ENCODE measurements at regions not wholly inside any gene's neighbourhood (a gene's known extent, or its start where the extent isn't known, plus 50 kb on each side); places are given as distances from the start of the nearest gene placed in this dataset.

DNA sequence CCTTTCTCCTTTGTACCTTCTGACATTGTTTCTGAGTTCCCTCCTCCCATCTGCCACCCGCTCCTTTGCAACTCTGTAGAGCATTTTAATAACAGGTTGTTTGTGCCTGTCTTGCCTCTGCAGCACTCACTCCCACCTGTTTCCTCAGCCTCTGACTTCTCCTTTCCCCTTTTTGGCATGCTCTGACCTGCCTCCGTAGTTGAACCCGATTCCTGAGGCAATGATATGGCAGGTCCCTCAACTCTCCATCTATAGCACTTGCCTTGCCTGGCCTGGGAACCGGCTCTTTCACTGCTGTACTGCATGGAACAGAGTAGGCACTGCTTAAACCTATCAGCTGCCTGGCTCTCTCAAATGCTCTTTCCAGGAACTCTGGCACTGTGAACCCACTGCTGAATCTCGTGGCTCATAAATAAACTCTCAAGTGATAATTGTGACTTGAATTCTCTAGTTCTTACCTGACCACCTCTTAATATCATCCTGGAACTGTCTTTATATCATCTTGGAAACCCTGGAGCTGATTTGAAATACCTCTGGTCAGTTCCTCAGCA lies 50.3 kb downstream of the UTRN start:
- Histone ChIP-seq H3K27me3 (ENCODE audit: insufficient read depth, low read length, poor library complexity, severe bottlenecking) (no peaks in the 10 kb centered on the region), H3K4me3 (ENCODE audit: low read length) (peak overlapping the region; percentile 31), H3K9me3 (ENCODE audit: low read length) (no peaks in the 10 kb centered on the region), H3K4me1 (ENCODE audit: insufficient read depth, low read length) (peaks cover 39% of the 10 kb centered on the region), H3K27ac (ENCODE audit: low read depth, low read length) (no peak overlapping the region), H3K36me3 (ENCODE audit: insufficient read depth, low read length) (no peaks in the 10 kb centered on the region)
- no peak for DNase-seq
- Mint-ChIP-seq H3K27ac (peak overlapping the region; percentile 79 to 99 (median 97)), H3K9me3 (no peaks in the 10 kb centered on the region), H3K27me3 (no peaks in the 10 kb centered on the region), H3K4me3 (peak overlapping the region; percentile 66 to 88 (median 78)), H3K4me1 (peaks cover 60 to 80% (median 62%) of the 10 kb centered on the region in 3 donors), H3K36me3 (no peaks in the 10 kb centered on the region)
- ChIA-PET CTCF (interaction anchor here (1.3 to 1.5 kb wide), 2 partner anchors 18 to 121 kb away, joined by 3 to 5 read pairs; no protein-coding TSS in a partner anchor), POLR2A (no interaction called here)

- Histone ChIP-seq H3K4me1 (ENCODE audit: insufficient read depth, low read length) (peaks cover 39% of the 10 kb centered on the region), H3K9me3 (ENCODE audit: low read length) (no peaks in the 10 kb centered on the region), H3K27me3 (ENCODE audit: insufficient read depth, low read length, poor library complexity, severe bottlenecking) (no peaks in the 10 kb centered on the region), H3K27ac (ENCODE audit: low read depth, low read length) (no peak overlapping the region), H3K4me3 (ENCODE audit: low read length) (peak overlapping the region; percentile 31), H3K36me3 (ENCODE audit: insufficient read depth, low read length) (no peaks in the 10 kb centered on the region)
- Mint-ChIP-seq H3K4me3 (peak overlapping the region; percentile 66 to 88 (median 78)), H3K27me3 (no peaks in the 10 kb centered on the region), H3K9me3 (no peaks in the 10 kb centered on the region), H3K36me3 (no peaks in the 10 kb centered on the region), H3K27ac (peak overlapping the region; percentile 79 to 99 (median 97)), H3K4me1 (peaks cover 60 to 86% (median 68%) of the 10 kb centered on the region in 3 donors)
- DNase-seq, result peak in 2 of 5 donors; percentile 32 to 57
- CTCF ChIA-PET, result interaction anchor here (1.5 kb wide), 1 partner anchor 18 kb away, joined by 5 read pairs; no protein-coding TSS in a partner anchor
- POLR2A ChIA-PET, result interaction anchor here (0.6 kb wide), 2 partner anchors 319 to 1275 kb away, joined by 3 to 11 read pairs; no protein-coding TSS in a partner anchor
These were observed 50.8 kb downstream of the UTRN start for GRCh38 chr6:144335914-144336313.

GRCh38 chr6:144336900-144337299 lies 51.8 kb downstream of the UTRN start:
- CTCF ChIA-PET, result no interaction called here
- H3K36me3 Mint-ChIP-seq, result no peaks in the 10 kb centered on the region
- H3K4me3 ChIP-seq (ENCODE audit: low read length), result no peak overlapping the region
- no peaks in the 10 kb centered on the region for H3K27me3 Mint-ChIP-seq
- no peaks in the 10 kb centered on the region for H3K9me3 Mint-ChIP-seq
- H3K27ac Mint-ChIP-seq, result peak overlapping the region; percentile 47 to 98 (median 84)
- H3K4me1 Mint-ChIP-seq, result peaks cover 69 to 87% (median 78%) of the 10 kb centered on the region in 3 donors
- no peak overlapping the region for H3K27ac ChIP-seq (ENCODE audit: low read depth, low read length)
- peaks cover 46% of the 10 kb centered on the region for H3K4me1 ChIP-seq (ENCODE audit: insufficient read depth, low read length)
- H3K4me3 Mint-ChIP-seq, result peak overlapping the region in 1 of 7 donors; percentile 51
- DNase-seq, result no peak
- H3K36me3 ChIP-seq (ENCODE audit: insufficient read depth, low read length), result no peaks in the 10 kb centered on the region
- no peaks in the 10 kb centered on the region for H3K9me3 ChIP-seq (ENCODE audit: low read length)
- POLR2A ChIA-PET, result no interaction called here
- no peaks in the 10 kb centered on the region for H3K27me3 ChIP-seq (ENCODE audit: insufficient read depth, low read length, poor library complexity, severe bottlenecking)

GRCh38 chr6:144338474-144338873 lies 53.3 kb downstream of the UTRN start:
- CTCF ChIA-PET, result interaction anchor here (0.5 kb wide), 1 partner anchor 144 kb away, joined by 3 read pairs; no protein-coding TSS in a partner anchor
- H3K36me3 ChIP-seq (ENCODE audit: insufficient read depth, low read length), result no peaks in the 10 kb centered on the region
- H3K27me3 ChIP-seq (ENCODE audit: insufficient read depth, low read length, poor library complexity, severe bottlenecking), result no peaks in the 10 kb centered on the region
- no peak overlapping the region for H3K27ac ChIP-seq (ENCODE audit: low read depth, low read length)
- DNase-seq, result no peak
- H3K27me3 Mint-ChIP-seq, result no peaks in the 10 kb centered on the region
- no peak overlapping the region for H3K4me3 Mint-ChIP-seq
- no peak overlapping the region for H3K4me3 ChIP-seq (ENCODE audit: low read length)
- no peaks in the 10 kb centered on the region for H3K36me3 Mint-ChIP-seq
- peaks cover 77 to 93% (median 89%) of the 10 kb centered on the region in 3 donors for H3K4me1 Mint-ChIP-seq
- H3K9me3 ChIP-seq (ENCODE audit: low read length), result no peaks in the 10 kb centered on the region
- POLR2A ChIA-PET, result no interaction called here
- no peaks in the 10 kb centered on the region for H3K9me3 Mint-ChIP-seq
- H3K4me1 ChIP-seq (ENCODE audit: insufficient read depth, low read length), result peaks cover 61% of the 10 kb centered on the region
- H3K27ac Mint-ChIP-seq, result peak overlapping the region in 6 of 8 donors; percentile 4 to 77 (median 50)

DNA sequence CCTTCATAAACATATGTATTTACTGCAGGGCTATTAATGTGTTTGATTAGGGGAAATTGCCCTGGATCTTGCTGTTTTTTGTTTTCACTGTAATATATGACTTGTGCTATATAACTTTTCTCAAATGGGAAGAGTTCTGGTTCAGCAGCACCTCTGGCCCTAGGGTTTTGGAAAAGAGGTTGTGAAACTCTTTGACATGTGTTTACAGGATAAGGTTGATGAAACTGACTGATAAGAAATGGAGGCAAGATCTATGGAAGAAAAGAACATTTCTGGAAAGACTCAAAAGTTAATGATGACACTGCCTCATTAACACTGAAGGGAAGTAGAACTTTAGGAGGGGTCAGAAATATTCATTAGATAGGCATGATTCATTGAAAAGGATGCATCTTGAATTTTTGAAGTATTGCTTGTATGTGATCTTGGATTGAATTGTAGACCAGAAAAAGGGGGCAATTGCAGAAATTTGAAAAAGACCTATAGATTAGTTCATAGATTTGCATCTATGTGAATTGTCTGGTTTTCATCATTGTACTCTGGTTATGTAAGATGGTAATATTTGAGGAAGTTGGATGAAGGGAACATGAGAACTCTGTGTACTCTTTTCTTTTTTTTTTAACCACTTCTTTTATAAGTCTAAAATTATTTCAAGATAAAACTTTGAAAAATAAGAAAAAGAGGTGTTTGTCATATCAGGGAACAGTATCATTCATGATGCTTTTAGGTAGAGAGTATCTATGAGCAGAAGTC lies 54.0 kb downstream of the UTRN start:
- H3K4me1 ChIP-seq (ENCODE audit: insufficient read depth, low read length), result peaks cover 57% of the 10 kb centered on the region

DNA sequence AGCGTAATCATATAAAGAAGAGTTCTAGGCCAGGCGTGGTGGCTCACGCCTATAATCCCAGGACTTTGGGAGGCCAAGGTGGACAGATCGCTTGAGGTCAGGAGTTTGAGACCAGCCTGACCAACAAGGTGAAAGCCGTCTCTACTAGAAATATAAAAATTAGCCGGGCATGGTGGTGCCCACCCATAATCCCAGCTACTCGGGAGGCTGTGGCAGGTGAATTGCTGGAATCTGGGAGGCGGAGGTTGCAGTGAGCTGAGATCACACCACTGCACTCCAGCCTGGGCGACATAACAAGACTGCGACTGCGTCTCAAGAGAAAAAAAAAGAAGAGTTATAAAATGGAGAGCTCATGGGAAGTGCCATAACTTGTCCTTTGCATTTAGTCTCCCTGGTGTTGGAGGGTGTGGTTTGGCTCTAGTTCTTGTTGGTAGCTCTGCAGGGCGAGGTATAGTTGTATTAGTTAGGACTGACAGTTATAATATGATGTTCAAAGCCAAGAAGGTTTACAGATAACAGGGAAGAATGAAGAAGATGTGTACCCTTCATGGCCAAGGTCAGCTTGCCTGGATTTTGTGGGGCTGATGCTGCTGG lies 54.8 kb downstream of the UTRN start:
- Histone ChIP-seq H3K4me1 (ENCODE audit: insufficient read depth, low read length) (peaks cover 51% of the 10 kb centered on the region), H3K27me3 (ENCODE audit: insufficient read depth, low read length, poor library complexity, severe bottlenecking) (no peaks in the 10 kb centered on the region), H3K27ac (ENCODE audit: low read depth, low read length) (no peak overlapping the region), H3K4me3 (ENCODE audit: low read length) (no peak overlapping the region), H3K9me3 (ENCODE audit: low read length) (no peaks in the 10 kb centered on the region), H3K36me3 (ENCODE audit: insufficient read depth, low read length) (no peaks in the 10 kb centered on the region)
- CTCF ChIA-PET, result no interaction called here
- H3K27me3 Mint-ChIP-seq, result no peaks in the 10 kb centered on the region
- POLR2A ChIA-PET, result no interaction called here
- H3K27ac Mint-ChIP-seq, result peak overlapping the region in 4 of 8 donors; percentile 32 to 71 (median 42)
- peaks cover 0 to 6% (median 0%) of the 10 kb centered on the region in 3 donors for H3K36me3 Mint-ChIP-seq
- no peak for DNase-seq
- no peak overlapping the region for H3K4me3 Mint-ChIP-seq
- no peaks in the 10 kb centered on the region for H3K9me3 Mint-ChIP-seq
- H3K4me1 Mint-ChIP-seq, result peaks cover 74 to 91% (median 85%) of the 10 kb centered on the region in 3 donors

More for the DNA sequence above, 54.0 kb downstream of the UTRN start:
- ChIA-PET CTCF (interaction anchor here (0.5 kb wide), 1 partner anchor 143 kb away, joined by 3 read pairs; no protein-coding TSS in a partner anchor), POLR2A (no interaction called here)
- Mint-ChIP-seq H3K9me3 (no peaks in the 10 kb centered on the region), H3K4me1 (peaks cover 77 to 93% (median 88%) of the 10 kb centered on the region in 3 donors), H3K36me3 (peaks cover 0 to 3% (median 0%) of the 10 kb centered on the region in 3 donors), H3K4me3 (no peak overlapping the region), H3K27me3 (no peaks in the 10 kb centered on the region), H3K27ac (peak overlapping the region in 4 of 8 donors; percentile 4 to 68 (median 24))
- Histone ChIP-seq H3K27ac (ENCODE audit: low read depth, low read length) (no peak overlapping the region), H3K36me3 (ENCODE audit: insufficient read depth, low read length) (no peaks in the 10 kb centered on the region), H3K4me3 (ENCODE audit: low read length) (no peak overlapping the region), H3K9me3 (ENCODE audit: low read length) (no peaks in the 10 kb centered on the region), H3K27me3 (ENCODE audit: insufficient read depth, low read length, poor library complexity, severe bottlenecking) (no peaks in the 10 kb centered on the region)
- no peak for DNase-seq

GRCh38 chr6:144340541-144341371 lies 55.6 kb downstream of the UTRN start:
- Histone ChIP-seq H3K27me3 (ENCODE audit: insufficient read depth, low read length, poor library complexity, severe bottlenecking) (no peaks in the 10 kb centered on the region), H3K27ac (ENCODE audit: low read depth, low read length) (no peak overlapping the region), H3K4me1 (ENCODE audit: insufficient read depth, low read length) (peaks cover 51% of the 10 kb centered on the region), H3K9me3 (ENCODE audit: low read length) (no peaks in the 10 kb centered on the region), H3K4me3 (ENCODE audit: low read length) (no peak overlapping the region), H3K36me3 (ENCODE audit: insufficient read depth, low read length) (no peaks in the 10 kb centered on the region)
- DNase-seq, result no peak
- Mint-ChIP-seq H3K36me3 (peaks cover 0 to 7% (median 0%) of the 10 kb centered on the region in 3 donors), H3K27me3 (no peaks in the 10 kb centered on the region), H3K27ac (peak overlapping the region in 4 of 8 donors; percentile 29 to 71 (median 44)), H3K4me3 (peak overlapping the region in 1 of 7 donors; percentile 9), H3K9me3 (no peaks in the 10 kb centered on the region), H3K4me1 (peaks cover 74 to 91% (median 85%) of the 10 kb centered on the region in 3 donors)
- POLR2A ChIA-PET, result no interaction called here
- CTCF ChIA-PET, result no interaction called here

Data from CD8-positive, alpha-beta memory T cell (primary cell).